H9 (cell line): ENCODE measurements at regions not wholly inside any gene's neighbourhood (a gene's known extent, or its start where the extent isn't known, plus 50 kb on each side); places are given as distances from the start of the nearest gene placed in this dataset.

Experiments
- DNase-seq: peaks from one replicate; pipeline ENCODE4 v3.0.0-alpha.2; 2017
- H2AFZ ChIP-seq: one replicate; pipeline ENCODE4 v1.6.1; 2013; ENCODE audit warnings: mild to moderate bottlenecking, low read length, control low read depth, moderate library complexity
- H2AK5ac ChIP-seq: 2 replicates; pipeline ENCODE4 v1.6.1; 2013; ENCODE audit warnings: low read length, control low read depth, mixed read lengths; ENCODE audit not compliant: insufficient read length
- H2BK120ac ChIP-seq: one replicate; pipeline ENCODE4 v1.6.1; 2013; ENCODE audit warnings: low read depth, mild to moderate bottlenecking, low read length, control low read depth, inconsistent platforms; ENCODE audit not compliant: poor library complexity, severe bottlenecking
- H2BK12ac ChIP-seq: 2 replicates; pipeline ENCODE4 v1.6.1; 2013; ENCODE audit warnings: low read length, control low read depth, mixed read lengths, low read depth; ENCODE audit not compliant: insufficient read length
- H2BK15ac ChIP-seq: 2 replicates; pipeline ENCODE4 v1.6.1; 2013; ENCODE audit warnings: low read depth, low read length, control low read depth
- H2BK20ac ChIP-seq: one replicate; pipeline ENCODE4 v1.6.1; 2013; ENCODE audit warnings: low read depth, mild to moderate bottlenecking, low read length, control low read depth, inconsistent platforms; ENCODE audit not compliant: poor library complexity, severe bottlenecking
- H2BK5ac ChIP-seq: 2 replicates; pipeline ENCODE4 v1.6.1; 2013; ENCODE audit warnings: low read length, control low read depth, mixed read lengths; ENCODE audit not compliant: insufficient read length
- H3K14ac ChIP-seq: 2 replicates; pipeline ENCODE4 v1.6.1; 2013; ENCODE audit warnings: low read length, control low read depth; ENCODE audit not compliant: insufficient read depth
- H3K18ac ChIP-seq: 2 replicates; pipeline ENCODE4 v1.6.1; 2013; ENCODE audit warnings: low read depth, mild to moderate bottlenecking, mixed read lengths, low read length, control low read depth; ENCODE audit not compliant: insufficient read length
- H3K23ac ChIP-seq: 2 replicates; pipeline ENCODE4 v1.6.1; 2013; ENCODE audit warnings: low read length, control low read depth, mixed read lengths, low read depth; ENCODE audit not compliant: insufficient read length
- H3K23me2 ChIP-seq: 2 replicates; pipeline ENCODE4 v1.6.1; 2013; ENCODE audit warnings: low read depth, mild to moderate bottlenecking, mixed read lengths, low read length, control low read depth; ENCODE audit not compliant: insufficient read length, poor library complexity, severe bottlenecking
- H3K27ac ChIP-seq: 2 replicates; pipeline ENCODE4 v1.5.1; 2013; ENCODE audit warnings: low read length, control low read depth, mixed read lengths, low read depth; ENCODE audit not compliant: insufficient read length
- H3K27me3 ChIP-seq: 2 replicates; pipeline ENCODE4 v1.6.1; 2013; ENCODE audit warnings: low read length, control low read depth, inconsistent platforms; ENCODE audit not compliant: insufficient read depth
- H3K4ac ChIP-seq: 2 replicates; pipeline ENCODE4 v1.6.1; 2013; ENCODE audit warnings: low read depth, mild to moderate bottlenecking, control low read depth, inconsistent platforms, low read length, moderate library complexity
- H3K4me1 ChIP-seq: 2 replicates; pipeline ENCODE4 v1.6.1; 2013; ENCODE audit warnings: low read length, control low read depth, inconsistent platforms; ENCODE audit not compliant: insufficient read depth
- H3K4me2 ChIP-seq: 2 replicates; pipeline ENCODE4 v1.6.1; 2013; ENCODE audit warnings: low read length, control low read depth, mixed read lengths; ENCODE audit not compliant: insufficient read length, insufficient read depth
- H3K56ac ChIP-seq: 2 replicates; pipeline ENCODE4 v1.6.1; 2013; ENCODE audit warnings: low read depth, mild to moderate bottlenecking, mixed read lengths, low read length, control low read depth; ENCODE audit not compliant: insufficient read length
- H3K79me1 ChIP-seq: 2 replicates; pipeline ENCODE4 v1.6.1; 2013; ENCODE audit warnings: low read depth, mild to moderate bottlenecking, moderate library complexity, low read length, control low read depth, inconsistent platforms; ENCODE audit not compliant: insufficient read depth, poor library complexity, severe bottlenecking
- H3K79me2 ChIP-seq: 2 replicates; pipeline ENCODE4 v1.6.1; 2013; ENCODE audit warnings: low read length, control low read depth, inconsistent platforms; ENCODE audit not compliant: insufficient read depth
- H3K9ac ChIP-seq: 2 replicates; pipeline ENCODE4 v1.6.1; 2013; ENCODE audit warnings: low read length, control low read depth, mixed read lengths; ENCODE audit not compliant: insufficient read length; ENCODE audit errors: extremely low read depth
- H3K9me3 ChIP-seq: one replicate; pipeline ENCODE4 v1.6.1; 2013; ENCODE audit warnings: low read depth, low read length, inconsistent platforms; ENCODE audit not compliant: control insufficient read depth
- H3T11ph ChIP-seq: one replicate; pipeline ENCODE4 v1.6.1; 2013; ENCODE audit warnings: mild to moderate bottlenecking, low read length, control low read depth, inconsistent platforms
- H4K20me1 ChIP-seq: one replicate; pipeline ENCODE4 v1.6.1; 2013; ENCODE audit not compliant: control insufficient read depth, insufficient read length, insufficient read depth
- H4K5ac ChIP-seq: 2 replicates; pipeline ENCODE4 v1.6.1; 2013; ENCODE audit warnings: low read depth, mild to moderate bottlenecking, mixed read lengths, low read length, control low read depth; ENCODE audit not compliant: insufficient read length
- H4K8ac ChIP-seq: replicated peaks from 2 replicates; pipeline ENCODE4 v1.6.1; 2013; ENCODE audit warnings: low read length, control low read depth, mixed read lengths, low read depth; ENCODE audit not compliant: insufficient read length
- H4K91ac ChIP-seq: 2 replicates; pipeline ENCODE4 v1.6.1; 2013; ENCODE audit warnings: low read depth, mild to moderate bottlenecking, moderate library complexity, mixed read lengths, low read length, control low read depth; ENCODE audit not compliant: insufficient read length
- H3K27ac Mint-ChIP-seq, 3 experiments: 2 replicates in 2 of 3; 3 replicates in 1 of 3; pipeline ENCODE4 v1.8.0; 2020 to 2021; ENCODE audit warnings: mixed read lengths in 3 of 3, mild to moderate bottlenecking in 1 of 3, moderate library complexity in 1 of 3
- H3K27me3 Mint-ChIP-seq: 2 replicates; pipeline ENCODE4 v1.8.0; 2021; ENCODE audit warnings: low read depth, mild to moderate bottlenecking, moderate library complexity, mixed read lengths
- H3K36me3 Mint-ChIP-seq, 3 experiments: 2 replicates in 2 of 3; 3 replicates in 1 of 3; pipeline ENCODE4 v1.8.0; 2020 to 2021; ENCODE audit warnings: low read depth in 3 of 3, mixed read lengths in 3 of 3; ENCODE audit not compliant: insufficient read depth in 1 of 3
- H3K4me1 Mint-ChIP-seq, 2 experiments: 2 replicates each; pipeline ENCODE4 v1.8.0; 2020; ENCODE audit warnings: mixed read lengths in 2 of 2
- H3K4me3 Mint-ChIP-seq, 2 experiments: 2 replicates in 1 of 2; 3 replicates in 1 of 2; pipeline ENCODE4 v1.8.0; 2020 to 2021; ENCODE audit warnings: mild to moderate bottlenecking in 2 of 2, mixed read lengths in 2 of 2, moderate library complexity in 1 of 2
- H3K9me3 Mint-ChIP-seq, 2 experiments: 2 replicates in 1 of 2; 3 replicates in 1 of 2; pipeline ENCODE4 v1.8.0; 2020; ENCODE audit warnings: mild to moderate bottlenecking in 2 of 2, mixed read lengths in 2 of 2, moderate library complexity in 1 of 2
- WGBS: extraction: QIAGEN DNeasy Blood & Tissue Kit; methylation state at CpG from one replicate; pipeline ENCODE4 v1.1.7; 2013; ENCODE audit warnings: missing lambda C conversion rate, low lambda C conversion rate, mixed read lengths; ENCODE audit not compliant: insufficient read length; ENCODE audit errors: extremely low coverage; 5-methylcytosine and 5-hydroxymethylcytosine counted together
- TF ChIP-seq, protein P1 (sequence below): fragments of 200-600 bp; sonication (generic); conservative IDR thresholded peaks from 3 replicates; pipeline ENCODE4 v1.8.0; 2021; ENCODE audit warnings: antibody characterized with exemption, mild to moderate bottlenecking

DNA sequence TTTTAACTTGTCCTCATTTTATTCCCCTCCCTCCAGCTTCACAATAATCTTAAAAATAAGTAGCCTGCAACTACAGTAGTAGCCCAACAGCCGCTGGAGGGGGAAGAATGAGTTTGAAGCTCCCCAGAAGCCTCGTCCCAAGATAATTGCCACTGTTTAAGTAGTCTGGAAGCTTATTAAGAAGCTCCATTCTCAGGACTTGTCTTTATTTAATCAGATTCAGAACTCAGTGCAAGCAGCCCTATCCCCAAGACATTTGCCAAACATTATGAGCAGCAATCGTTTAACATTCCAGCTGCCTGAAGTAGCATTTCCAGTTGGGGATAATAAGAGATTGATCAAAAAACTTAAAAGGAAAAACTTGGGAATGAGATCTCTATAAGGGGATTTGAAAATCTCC, 106.0 kb downstream of the URB2 start:
- Histone ChIP-seq H3K27me3 (no peaks in the 10 kb centered on the region), H2BK5ac (no peak overlapping the region), H3K9ac (no peak overlapping the region), H4K91ac (no peak overlapping the region), H3K23me2 (no peaks in the 10 kb centered on the region), H3K27ac (no peak overlapping the region), H2BK15ac (no peak overlapping the region), H3K79me2 (no peaks in the 10 kb centered on the region), H3K23ac (no peak overlapping the region), H3K79me1 (no peaks in the 10 kb centered on the region), H3K4me1 (0 out of 2 replicates have a peak, but pooled peaks cover 3% of the 10 kb centered on the region), H4K5ac (no peak overlapping the region), H2AFZ (no peak overlapping the region), H4K8ac (no peak overlapping the region), H3K56ac (no peak overlapping the region), H2BK20ac (no peak overlapping the region), H2BK120ac (no peak overlapping the region), H3K4me2 (no peak overlapping the region), H2BK12ac (no peak overlapping the region), H3K18ac (no peak overlapping the region), H4K20me1 (no peaks in the 10 kb centered on the region), H2AK5ac (no peak overlapping the region), H3K14ac (no peak overlapping the region), H3K9me3 (no peaks in the 10 kb centered on the region), H3T11ph (no peak overlapping the region), H3K4ac (no peak overlapping the region)
- no CpG with 5 or more reads among the region's 3 CpGs for WGBS
- no peaks in the 10 kb centered on the region for H3K27me3 Mint-ChIP-seq
- no peak overlapping the region for H3K4me3 Mint-ChIP-seq
- peaks cover 16 to 18% of the 10 kb centered on the region in 2 experiments for H3K9me3 Mint-ChIP-seq
- no peak for DNase-seq
- H3K4me1 Mint-ChIP-seq, result peaks cover 6 to 7% of the 10 kb centered on the region in 2 experiments; a peak in 3 of 4 replicates
- peaks cover 7 to 11% (median 7%) of the 10 kb centered on the region in 3 experiments for H3K36me3 Mint-ChIP-seq
- TF ChIP-seq, protein P1, sequence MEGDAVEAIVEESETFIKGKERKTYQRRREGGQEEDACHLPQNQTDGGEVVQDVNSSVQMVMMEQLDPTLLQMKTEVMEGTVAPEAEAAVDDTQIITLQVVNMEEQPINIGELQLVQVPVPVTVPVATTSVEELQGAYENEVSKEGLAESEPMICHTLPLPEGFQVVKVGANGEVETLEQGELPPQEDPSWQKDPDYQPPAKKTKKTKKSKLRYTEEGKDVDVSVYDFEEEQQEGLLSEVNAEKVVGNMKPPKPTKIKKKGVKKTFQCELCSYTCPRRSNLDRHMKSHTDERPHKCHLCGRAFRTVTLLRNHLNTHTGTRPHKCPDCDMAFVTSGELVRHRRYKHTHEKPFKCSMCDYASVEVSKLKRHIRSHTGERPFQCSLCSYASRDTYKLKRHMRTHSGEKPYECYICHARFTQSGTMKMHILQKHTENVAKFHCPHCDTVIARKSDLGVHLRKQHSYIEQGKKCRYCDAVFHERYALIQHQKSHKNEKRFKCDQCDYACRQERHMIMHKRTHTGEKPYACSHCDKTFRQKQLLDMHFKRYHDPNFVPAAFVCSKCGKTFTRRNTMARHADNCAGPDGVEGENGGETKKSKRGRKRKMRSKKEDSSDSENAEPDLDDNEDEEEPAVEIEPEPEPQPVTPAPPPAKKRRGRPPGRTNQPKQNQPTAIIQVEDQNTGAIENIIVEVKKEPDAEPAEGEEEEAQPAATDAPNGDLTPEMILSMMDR, result no peak
- no peak overlapping the region for H3K27ac Mint-ChIP-seq
